ENCODE measurements at regions not wholly inside any gene's neighbourhood (a gene's known extent, or its start where the extent isn't known, plus 50 kb on each side); places are given as distances from the start of the nearest gene placed in this dataset.

DNA sequence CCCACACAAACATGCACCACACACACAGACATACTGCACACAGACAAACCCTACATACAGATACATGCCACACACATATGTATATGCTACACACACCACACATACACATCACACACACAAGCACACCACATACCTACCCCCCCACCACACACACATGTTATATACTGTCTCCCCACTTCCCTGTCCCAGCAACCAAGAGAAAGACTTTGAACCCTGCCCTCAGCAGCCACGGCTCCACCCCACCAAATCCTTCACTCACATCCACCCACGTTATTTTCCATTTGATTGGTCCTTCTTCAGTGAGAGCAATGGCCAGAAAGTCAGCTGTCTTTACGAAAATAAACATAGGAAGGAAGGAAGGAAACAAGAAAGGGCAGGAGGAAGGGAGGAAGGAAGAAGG is 479.8 kb downstream of the DIRAS2 start:
- TF ChIP-seq, protein P1, sequence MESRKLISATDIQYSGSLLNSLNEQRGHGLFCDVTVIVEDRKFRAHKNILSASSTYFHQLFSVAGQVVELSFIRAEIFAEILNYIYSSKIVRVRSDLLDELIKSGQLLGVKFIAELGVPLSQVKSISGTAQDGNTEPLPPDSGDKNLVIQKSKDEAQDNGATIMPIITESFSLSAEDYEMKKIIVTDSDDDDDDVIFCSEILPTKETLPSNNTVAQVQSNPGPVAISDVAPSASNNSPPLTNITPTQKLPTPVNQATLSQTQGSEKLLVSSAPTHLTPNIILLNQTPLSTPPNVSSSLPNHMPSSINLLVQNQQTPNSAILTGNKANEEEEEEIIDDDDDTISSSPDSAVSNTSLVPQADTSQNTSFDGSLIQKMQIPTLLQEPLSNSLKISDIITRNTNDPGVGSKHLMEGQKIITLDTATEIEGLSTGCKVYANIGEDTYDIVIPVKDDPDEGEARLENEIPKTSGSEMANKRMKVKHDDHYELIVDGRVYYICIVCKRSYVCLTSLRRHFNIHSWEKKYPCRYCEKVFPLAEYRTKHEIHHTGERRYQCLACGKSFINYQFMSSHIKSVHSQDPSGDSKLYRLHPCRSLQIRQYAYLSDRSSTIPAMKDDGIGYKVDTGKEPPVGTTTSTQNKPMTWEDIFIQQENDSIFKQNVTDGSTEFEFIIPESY (IDR thresholded peaks at IDR 0.05; ENCODE audit: extremely low read depth, insufficient replicate concordance, low read length): no peak
- TF ChIP-seq, protein P2, sequence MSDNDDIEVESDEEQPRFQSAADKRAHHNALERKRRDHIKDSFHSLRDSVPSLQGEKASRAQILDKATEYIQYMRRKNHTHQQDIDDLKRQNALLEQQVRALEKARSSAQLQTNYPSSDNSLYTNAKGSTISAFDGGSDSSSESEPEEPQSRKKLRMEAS (IDR thresholded peaks at IDR 0.05): no peak
- TF ChIP-seq, protein P3, sequence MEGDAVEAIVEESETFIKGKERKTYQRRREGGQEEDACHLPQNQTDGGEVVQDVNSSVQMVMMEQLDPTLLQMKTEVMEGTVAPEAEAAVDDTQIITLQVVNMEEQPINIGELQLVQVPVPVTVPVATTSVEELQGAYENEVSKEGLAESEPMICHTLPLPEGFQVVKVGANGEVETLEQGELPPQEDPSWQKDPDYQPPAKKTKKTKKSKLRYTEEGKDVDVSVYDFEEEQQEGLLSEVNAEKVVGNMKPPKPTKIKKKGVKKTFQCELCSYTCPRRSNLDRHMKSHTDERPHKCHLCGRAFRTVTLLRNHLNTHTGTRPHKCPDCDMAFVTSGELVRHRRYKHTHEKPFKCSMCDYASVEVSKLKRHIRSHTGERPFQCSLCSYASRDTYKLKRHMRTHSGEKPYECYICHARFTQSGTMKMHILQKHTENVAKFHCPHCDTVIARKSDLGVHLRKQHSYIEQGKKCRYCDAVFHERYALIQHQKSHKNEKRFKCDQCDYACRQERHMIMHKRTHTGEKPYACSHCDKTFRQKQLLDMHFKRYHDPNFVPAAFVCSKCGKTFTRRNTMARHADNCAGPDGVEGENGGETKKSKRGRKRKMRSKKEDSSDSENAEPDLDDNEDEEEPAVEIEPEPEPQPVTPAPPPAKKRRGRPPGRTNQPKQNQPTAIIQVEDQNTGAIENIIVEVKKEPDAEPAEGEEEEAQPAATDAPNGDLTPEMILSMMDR (IDR thresholded peaks at IDR 0.05 in 2 of 3, conservative IDR thresholded peaks at IDR 0.05 in 1 of 3; ENCODE audit: borderline replicate concordance in 1 of 3, insufficient read depth in 1 of 3, low read depth in 2 of 3, low read length in 2 of 3): no peak
- TF ChIP-seq ELF1 (IDR thresholded peaks at IDR 0.05; ENCODE audit: borderline replicate concordance, low read depth) (no peak), FOSL1 (IDR thresholded peaks at IDR 0.05; ENCODE audit: low read depth) (no peak)
- no peaks in the 10 kb centered on the region for H3K9me2 ChIP-seq (ENCODE audit: insufficient read depth)
- no peaks in the 10 kb centered on the region for H3K36me3 ChIP-seq (ENCODE audit: control insufficient read depth in 1 of 2, insufficient read depth in 2 of 2, low read length in 2 of 2)
- DNase-seq (ENCODE audit: low read depth, low spot score) (no peak), ATAC-seq (no peak)
- no peaks in the 10 kb centered on the region; the same call in 1 of the 2 replicates for H3K27me3 ChIP-seq (ENCODE audit: insufficient read depth, low read length)
- H2AFZ ChIP-seq (ENCODE audit: low read depth, low read length, poor library complexity, severe bottlenecking): no peak overlapping the region
- POLR2A ChIA-PET: no interaction called here
- H3K4me1 ChIP-seq (ENCODE audit: control insufficient read depth in 1 of 2, insufficient read depth in 2 of 2, low read length in 2 of 2): no peaks in the 10 kb centered on the region
- no peak overlapping the region for H3K27ac ChIP-seq (ENCODE audit: low read depth, low read length)
- intact Hi-C loops (cut with micrococcal nuclease): no loop called here
- no peaks in the 10 kb centered on the region for H3K9me3 ChIP-seq (ENCODE audit: control insufficient read depth in 1 of 2, insufficient read depth in 1 of 2, low read depth in 1 of 2, low read length in 2 of 2)
- no peak overlapping the region for H3K9ac ChIP-seq (ENCODE audit: low read length)
- no peaks in the 10 kb centered on the region for H4K20me1 ChIP-seq (ENCODE audit: insufficient read depth)
- H3K79me2 ChIP-seq (ENCODE audit: insufficient read depth, low read length): no peaks in the 10 kb centered on the region
- CTCF ChIA-PET: no interaction called here
- RAD21 ChIA-PET (ENCODE audit: low non-redundant PET in 1 of 2, low total read pairs in 2 of 2, uncharacterized antibody in 2 of 2, unreplicated experiment in 2 of 2): no interaction called here
- H3K4me3 ChIP-seq (replicated peaks in 1 of 2; ENCODE audit: low read depth in 1 of 2, low read length in 2 of 2): no peak overlapping the region
- H3K4me2 ChIP-seq (ENCODE audit: low read length): no peak overlapping the region
- BruUV-seq (replicated peaks): no TSS peak
